Neural cell (in vitro differentiated cells): ENCODE measurements at regions not wholly inside any gene's neighbourhood (a gene's known extent, or its start where the extent isn't known, plus 50 kb on each side); places are given as distances from the start of the nearest gene placed in this dataset.
A peak's percentile ranks its signal among the peaks of the same experiment; 100 is the strongest.

Experiments used
- H2AFZ ChIP-seq: fragments of 200-600, 300-800 bp; sonication (generic), shearing (Covaris generic); 2 replicates; pipeline ENCODE4 v1.6.0; 2014; ENCODE audit warnings: low read depth, mild to moderate bottlenecking, antibody characterized with exemption, low read length, moderate library complexity
- H3F3A ChIP-seq: fragments of 200-600 bp; shearing (Covaris generic); 2 replicates; pipeline ENCODE4 v1.6.1; 2016; ENCODE audit warnings: mild to moderate bottlenecking, moderate library complexity, mixed read lengths, antibody characterized with exemption, low read length; ENCODE audit not compliant: insufficient read depth, poor library complexity, severe bottlenecking
- H3K27ac ChIP-seq: fragments of 200-600, 300-800 bp; sonication (generic), shearing (Covaris generic); 2 replicates; pipeline ENCODE4 v1.5.1; 2014; ENCODE audit warnings: mild to moderate bottlenecking, low read length, moderate library complexity
- H3K27me3 ChIP-seq: fragments of 300-800, 200-600 bp; sonication (generic), shearing (Covaris generic); 2 replicates; pipeline ENCODE4 v1.6.0; 2014; ENCODE audit warnings: mild to moderate bottlenecking, low read depth, low read length, moderate library complexity; ENCODE audit not compliant: insufficient read depth
- H3K36me3 ChIP-seq: fragments of 300-800, 200-600 bp; sonication (generic), shearing (Covaris generic); 2 replicates; pipeline ENCODE4 v1.5.1; 2014; ENCODE audit warnings: mild to moderate bottlenecking, antibody characterized with exemption, low read length, moderate library complexity; ENCODE audit not compliant: insufficient read depth
- H3K4me2 ChIP-seq: fragments of 300-800, 200-600 bp; sonication (generic), shearing (Covaris generic); 2 replicates; pipeline ENCODE4 v1.6.0; 2014; ENCODE audit warnings: mild to moderate bottlenecking, low read length
- H3K4me3 ChIP-seq: fragments of 300-800, 200-600 bp; sonication (generic), shearing (Covaris generic); 2 replicates; pipeline ENCODE4 v1.5.1; 2014; ENCODE audit warnings: mild to moderate bottlenecking, low read length, moderate library complexity
- H3K79me2 ChIP-seq: fragments of 200-600 bp; shearing (Covaris generic); replicated peaks from 2 replicates; pipeline ENCODE4 v1.6.0; 2014; ENCODE audit warnings: mild to moderate bottlenecking, low read length, moderate library complexity; ENCODE audit not compliant: insufficient read depth
- H3K9ac ChIP-seq: fragments of 300-800, 200-600 bp; sonication (generic), shearing (Covaris generic); 2 replicates; pipeline ENCODE4 v1.6.1; 2016; ENCODE audit warnings: mild to moderate bottlenecking, low read length, mixed read lengths
- H3K9me2 ChIP-seq: fragments of 200-600 bp; shearing (Covaris generic); 2 replicates; pipeline ENCODE4 v1.6.1; 2016; ENCODE audit warnings: mild to moderate bottlenecking, low read length, mixed read lengths; ENCODE audit not compliant: insufficient read depth
- H3K9me3 ChIP-seq: fragments of 200-600, 300-800 bp; sonication (generic), shearing (Covaris generic); 2 replicates; pipeline ENCODE4 v1.6.1; 2016; ENCODE audit warnings: mild to moderate bottlenecking, mixed run types, low read length, moderate library complexity, mixed read lengths
- H4K20me1 ChIP-seq: fragments of 200-600 bp; shearing (Covaris generic); 2 replicates; pipeline ENCODE4 v1.6.1; 2016; ENCODE audit warnings: mild to moderate bottlenecking, mixed run types; ENCODE audit not compliant: insufficient read depth
- EP300 ChIP-seq: fragments of 450-650 bp; conservative IDR thresholded peaks from 2 replicates; pipeline ENCODE4 v1.6.1; 2014; ENCODE audit warnings: antibody characterized with exemption, mild to moderate bottlenecking, moderate library complexity; ENCODE audit not compliant: poor library complexity, severe bottlenecking
- EZH2 ChIP-seq: fragments of 200-600, 300-800 bp; shearing (Covaris generic), sonication (generic); IDR thresholded peaks from 2 replicates; pipeline ENCODE4 v1.6.1; 2014; ENCODE audit warnings: antibody characterized with exemption, low read length, borderline replicate concordance, mild to moderate bottlenecking; ENCODE audit not compliant: insufficient read depth, poor library complexity, severe bottlenecking
- MXI1 ChIP-seq: fragments of 450-650 bp; conservative IDR thresholded peaks from 2 replicates; pipeline ENCODE4 v1.6.1; 2014; ENCODE audit warnings: antibody characterized with exemption, mild to moderate bottlenecking; ENCODE audit not compliant: poor library complexity, severe bottlenecking
- POLR2AphosphoS5 ChIP-seq: IDR thresholded peaks from 2 replicates; pipeline ENCODE4 v1.6.1; 2012
- RAD21 ChIP-seq: fragments of 450-650 bp; conservative IDR thresholded peaks from 2 replicates; pipeline ENCODE4 v1.6.1; 2014; ENCODE audit warnings: antibody characterized with exemption, mild to moderate bottlenecking, moderate library complexity
- SMC3 ChIP-seq: fragments of 450-650 bp; conservative IDR thresholded peaks from 2 replicates; pipeline ENCODE4 v1.6.1; 2014; ENCODE audit warnings: antibody characterized with exemption, mild to moderate bottlenecking, moderate library complexity; ENCODE audit not compliant: poor library complexity
- TAF1 ChIP-seq: IDR thresholded peaks from 2 replicates; pipeline ENCODE4 v1.6.1; 2012; ENCODE audit warnings: low read depth
- TF ChIP-seq, protein P1 (sequence below): IDR thresholded peaks from 2 replicates; pipeline ENCODE4 v1.6.1; 2012; ENCODE audit warnings: borderline replicate concordance
- TF ChIP-seq, protein P2 (sequence below): fragments of 450-650 bp; IDR thresholded peaks from 2 replicates; pipeline ENCODE4 v1.5.1; 2014; ENCODE audit warnings: antibody characterized with exemption, mild to moderate bottlenecking, moderate library complexity; ENCODE audit not compliant: poor library complexity, severe bottlenecking

DNA sequence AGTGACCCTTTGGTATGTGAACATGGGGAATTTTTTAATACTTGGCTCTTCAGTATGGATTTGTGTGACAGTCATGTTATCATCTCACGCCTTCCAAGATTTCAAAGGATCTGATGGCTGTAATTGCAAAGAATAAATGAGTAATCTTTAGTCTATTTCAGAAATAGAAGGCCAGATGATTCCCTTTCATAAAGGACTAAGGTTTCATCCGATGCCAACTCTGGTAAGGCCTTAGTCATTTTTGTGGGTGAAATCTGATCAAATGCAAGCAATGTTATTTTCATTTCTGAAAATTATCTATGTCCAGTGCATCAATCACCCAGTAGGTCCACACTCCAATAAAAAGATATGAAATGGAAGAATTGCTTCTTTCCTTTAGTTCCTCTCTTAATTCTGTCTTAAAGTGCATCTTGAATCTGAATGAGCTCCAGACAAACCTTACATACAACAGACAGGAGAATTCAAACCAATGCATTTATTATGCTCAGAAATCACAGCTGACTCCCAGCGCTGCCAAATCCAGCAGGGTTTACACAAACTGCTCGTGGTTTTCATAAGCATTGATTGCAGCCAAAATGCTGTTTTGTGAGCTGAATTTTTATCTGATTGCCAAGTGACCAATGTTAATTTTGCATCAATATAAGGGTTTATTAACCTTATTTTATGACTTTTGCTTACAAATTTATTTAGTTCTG is 565.2 kb upstream of the MARCKS start:
- Histone ChIP-seq H3K27me3 (no peaks in the 10 kb centered on the region), H3K79me2 (no peaks in the 10 kb centered on the region), H4K20me1 (no peaks in the 10 kb centered on the region), H2AFZ (no peak overlapping the region), H3F3A (no peaks in the 10 kb centered on the region), H3K4me3 (peak overlapping the region; percentile 7), H3K9me2 (no peaks in the 10 kb centered on the region), H3K9me3 (no peaks in the 10 kb centered on the region), H3K4me2 (peak overlapping the region; percentile 10), H3K36me3 (no peaks in the 10 kb centered on the region), H3K9ac (peak overlapping the region; percentile 17), H3K27ac (peak overlapping the region; percentile 72)
- TF ChIP-seq, protein P1, sequence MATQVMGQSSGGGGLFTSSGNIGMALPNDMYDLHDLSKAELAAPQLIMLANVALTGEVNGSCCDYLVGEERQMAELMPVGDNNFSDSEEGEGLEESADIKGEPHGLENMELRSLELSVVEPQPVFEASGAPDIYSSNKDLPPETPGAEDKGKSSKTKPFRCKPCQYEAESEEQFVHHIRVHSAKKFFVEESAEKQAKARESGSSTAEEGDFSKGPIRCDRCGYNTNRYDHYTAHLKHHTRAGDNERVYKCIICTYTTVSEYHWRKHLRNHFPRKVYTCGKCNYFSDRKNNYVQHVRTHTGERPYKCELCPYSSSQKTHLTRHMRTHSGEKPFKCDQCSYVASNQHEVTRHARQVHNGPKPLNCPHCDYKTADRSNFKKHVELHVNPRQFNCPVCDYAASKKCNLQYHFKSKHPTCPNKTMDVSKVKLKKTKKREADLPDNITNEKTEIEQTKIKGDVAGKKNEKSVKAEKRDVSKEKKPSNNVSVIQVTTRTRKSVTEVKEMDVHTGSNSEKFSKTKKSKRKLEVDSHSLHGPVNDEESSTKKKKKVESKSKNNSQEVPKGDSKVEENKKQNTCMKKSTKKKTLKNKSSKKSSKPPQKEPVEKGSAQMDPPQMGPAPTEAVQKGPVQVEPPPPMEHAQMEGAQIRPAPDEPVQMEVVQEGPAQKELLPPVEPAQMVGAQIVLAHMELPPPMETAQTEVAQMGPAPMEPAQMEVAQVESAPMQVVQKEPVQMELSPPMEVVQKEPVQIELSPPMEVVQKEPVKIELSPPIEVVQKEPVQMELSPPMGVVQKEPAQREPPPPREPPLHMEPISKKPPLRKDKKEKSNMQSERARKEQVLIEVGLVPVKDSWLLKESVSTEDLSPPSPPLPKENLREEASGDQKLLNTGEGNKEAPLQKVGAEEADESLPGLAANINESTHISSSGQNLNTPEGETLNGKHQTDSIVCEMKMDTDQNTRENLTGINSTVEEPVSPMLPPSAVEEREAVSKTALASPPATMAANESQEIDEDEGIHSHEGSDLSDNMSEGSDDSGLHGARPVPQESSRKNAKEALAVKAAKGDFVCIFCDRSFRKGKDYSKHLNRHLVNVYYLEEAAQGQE = no peak
- TF ChIP-seq, protein P2, sequence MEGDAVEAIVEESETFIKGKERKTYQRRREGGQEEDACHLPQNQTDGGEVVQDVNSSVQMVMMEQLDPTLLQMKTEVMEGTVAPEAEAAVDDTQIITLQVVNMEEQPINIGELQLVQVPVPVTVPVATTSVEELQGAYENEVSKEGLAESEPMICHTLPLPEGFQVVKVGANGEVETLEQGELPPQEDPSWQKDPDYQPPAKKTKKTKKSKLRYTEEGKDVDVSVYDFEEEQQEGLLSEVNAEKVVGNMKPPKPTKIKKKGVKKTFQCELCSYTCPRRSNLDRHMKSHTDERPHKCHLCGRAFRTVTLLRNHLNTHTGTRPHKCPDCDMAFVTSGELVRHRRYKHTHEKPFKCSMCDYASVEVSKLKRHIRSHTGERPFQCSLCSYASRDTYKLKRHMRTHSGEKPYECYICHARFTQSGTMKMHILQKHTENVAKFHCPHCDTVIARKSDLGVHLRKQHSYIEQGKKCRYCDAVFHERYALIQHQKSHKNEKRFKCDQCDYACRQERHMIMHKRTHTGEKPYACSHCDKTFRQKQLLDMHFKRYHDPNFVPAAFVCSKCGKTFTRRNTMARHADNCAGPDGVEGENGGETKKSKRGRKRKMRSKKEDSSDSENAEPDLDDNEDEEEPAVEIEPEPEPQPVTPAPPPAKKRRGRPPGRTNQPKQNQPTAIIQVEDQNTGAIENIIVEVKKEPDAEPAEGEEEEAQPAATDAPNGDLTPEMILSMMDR = no peak
- TF ChIP-seq RAD21 (no peak), TAF1 (no peak), EZH2 (no peak), MXI1 (no peak), SMC3 (no peak), EP300 (no peak), POLR2AphosphoS5 (no peak)

DNA sequence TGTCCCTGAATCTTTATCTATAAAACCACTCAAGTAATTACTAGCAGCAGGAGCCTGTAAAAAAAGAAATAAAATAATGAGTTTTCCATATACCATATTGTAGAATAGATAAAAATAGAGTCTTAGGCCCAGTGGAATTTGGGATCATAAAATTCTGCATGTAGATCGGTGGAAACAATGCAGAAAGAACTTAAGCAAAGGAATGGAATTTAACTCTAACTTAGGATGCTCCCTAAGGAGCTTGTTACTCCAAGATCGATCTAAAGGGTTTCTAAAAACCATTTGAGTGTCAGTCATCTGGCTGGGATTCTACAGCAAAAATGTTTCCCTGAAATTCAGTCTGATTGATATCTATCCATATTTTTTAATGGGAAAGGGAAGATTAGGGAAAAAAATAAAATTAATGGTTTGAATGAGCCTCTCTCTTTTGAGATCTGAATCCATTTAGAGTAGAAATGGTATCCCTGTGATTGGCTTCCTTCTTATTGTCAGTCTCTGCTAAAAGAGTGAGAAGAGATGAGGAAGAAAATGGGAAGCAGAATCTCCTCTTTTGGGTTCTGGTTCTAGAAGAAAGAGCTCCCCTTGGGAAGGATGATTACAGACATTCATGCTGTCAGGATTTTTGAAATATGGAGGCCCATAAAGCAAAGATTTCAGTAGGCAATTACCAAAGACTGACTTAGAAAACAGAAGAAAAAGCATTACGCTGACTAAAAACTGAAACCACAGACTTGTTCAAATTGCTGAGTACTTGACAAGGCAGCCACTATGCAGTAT is 564.3 kb upstream of the MARCKS start:
- Histone ChIP-seq H3K36me3 (no peaks in the 10 kb centered on the region), H3K9me3 (no peaks in the 10 kb centered on the region), H3K79me2 (no peaks in the 10 kb centered on the region), H3K9me2 (no peaks in the 10 kb centered on the region), H3K9ac (peak overlapping the region; percentile 17), H2AFZ (no peak overlapping the region), H3K4me2 (peak overlapping the region; percentile 21), H3K4me3 (peak overlapping the region; percentile 7), H3F3A (no peaks in the 10 kb centered on the region), H3K27ac (peak overlapping the region; percentile 72), H3K27me3 (no peaks in the 10 kb centered on the region), H4K20me1 (no peaks in the 10 kb centered on the region)
- TF ChIP-seq EZH2 (no peak), SMC3 (no peak), MXI1 (no peak), RAD21 (peak; percentile 32), POLR2AphosphoS5 (peak; percentile 33), TAF1 (no peak), EP300 (peak; percentile 71)
- TF ChIP-seq, protein P1 = peak; percentile 91
- TF ChIP-seq, protein P2 = no peak
